ENCODE measurements at regions not wholly inside any gene's neighbourhood (a gene's known extent, or its start where the extent isn't known, plus 50 kb on each side); places are given as distances from the start of the nearest gene placed in this dataset.
A peak's percentile ranks its signal among the peaks of the same experiment; 100 is the strongest.

DNA sequence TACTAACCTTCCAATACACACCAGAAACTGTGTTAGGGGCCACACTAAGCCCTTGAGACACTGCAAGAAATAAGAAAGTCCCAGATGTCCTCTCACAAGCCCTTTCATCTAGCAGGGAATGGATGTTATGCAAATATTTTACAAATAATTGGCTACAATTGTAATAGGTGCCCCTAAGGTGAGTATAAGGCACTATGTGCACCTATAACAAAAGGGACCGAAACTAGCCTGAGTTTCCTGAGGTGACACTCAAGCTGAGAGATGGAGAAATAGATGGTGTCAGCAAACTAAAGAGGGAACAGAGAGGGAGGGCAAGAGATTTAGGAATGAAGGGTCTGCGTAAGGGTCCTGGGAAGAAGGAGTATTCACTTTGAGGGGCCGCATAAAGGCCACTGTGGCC lies 212.6 kb downstream of the TTC8 start:
- H3K4me3 ChIP-seq (ENCODE audit: low read length) = no peak overlapping the region
- DNase-seq (ENCODE audit: low read depth, low spot score) = no peak

DNA sequence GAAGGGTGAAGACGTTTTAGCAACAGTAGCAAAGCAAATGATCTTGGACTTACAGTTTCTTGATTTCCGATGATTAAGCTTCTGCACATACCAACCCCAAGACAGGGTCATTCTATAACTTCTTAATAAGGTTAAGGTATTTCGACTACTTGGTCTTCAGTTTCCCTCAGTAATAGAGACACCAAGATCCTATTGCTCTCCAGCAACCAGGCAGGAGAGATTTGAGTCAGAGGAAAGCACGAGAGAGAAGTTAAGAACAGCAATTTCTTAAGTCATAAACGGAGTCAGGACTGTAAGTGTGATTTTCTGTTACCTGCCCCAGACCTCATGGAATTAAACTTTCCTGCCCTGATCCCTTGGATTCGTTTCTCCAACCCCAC lies 215.6 kb downstream of the TTC8 start:
- no peak for DNase-seq (ENCODE audit: low read depth, low spot score)
- no peak overlapping the region for H3K4me3 ChIP-seq (ENCODE audit: low read length)

DNA sequence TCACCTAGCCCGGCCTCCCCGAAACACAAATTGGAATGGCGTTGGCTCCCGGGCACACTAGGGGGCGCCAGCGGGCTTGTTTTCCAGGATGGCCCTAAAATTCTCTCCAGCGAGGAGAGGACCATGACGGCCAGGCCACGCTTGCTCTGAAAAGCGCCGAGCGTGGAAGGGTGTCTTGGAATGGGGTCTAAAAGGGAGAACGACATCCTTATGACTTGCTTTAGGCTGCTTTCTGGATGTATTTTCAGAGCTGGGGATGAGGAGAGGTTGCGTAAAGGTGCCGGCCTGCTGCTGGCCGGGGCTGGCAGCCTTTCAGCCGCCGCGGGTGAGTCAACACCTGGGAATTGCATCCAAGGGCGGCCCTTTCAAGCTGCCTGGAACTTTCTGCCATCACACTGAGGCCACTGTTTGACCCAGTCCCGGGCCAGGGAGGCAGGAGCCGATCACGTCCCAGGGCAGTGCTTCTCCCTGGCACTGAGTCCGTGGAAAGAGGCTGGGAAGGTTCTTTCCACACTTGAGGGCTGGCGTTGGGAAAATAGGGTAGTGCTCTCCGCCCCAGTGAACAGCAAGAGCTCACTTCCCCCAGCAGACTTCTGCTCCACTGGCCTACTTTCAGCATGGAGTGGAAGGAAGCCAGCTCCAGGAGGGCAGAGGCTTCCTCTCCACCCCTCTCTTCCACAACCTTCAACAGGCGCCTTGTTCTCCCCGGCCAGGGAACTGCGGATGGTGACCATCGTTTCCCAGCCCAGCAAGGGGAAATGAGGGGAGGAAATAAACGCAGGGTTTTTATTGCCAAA lies 216.2 kb downstream of the TTC8 start:
- DNase-seq (ENCODE audit: low read depth, low spot score) = peak; percentile 48
- H3K4me3 ChIP-seq (ENCODE audit: low read length) = no peak overlapping the region

DNA sequence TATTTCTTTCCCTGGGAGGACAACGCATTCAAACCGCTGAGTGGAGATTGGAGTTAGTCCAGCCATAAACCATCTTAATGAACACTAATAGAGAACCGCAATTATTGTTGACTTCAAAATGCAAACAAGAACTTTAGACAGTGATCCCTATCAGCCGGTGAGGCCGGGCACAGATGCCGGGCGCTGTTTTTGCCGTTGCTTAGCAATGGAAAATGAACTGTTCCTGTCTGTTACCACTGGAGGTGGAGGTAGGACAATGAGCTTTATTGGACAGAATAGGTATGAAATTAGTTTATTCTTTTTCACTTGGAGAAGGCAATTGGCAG lies 216.8 kb downstream of the TTC8 start:
- no peak for DNase-seq (ENCODE audit: low read depth, low spot score)
- no peak overlapping the region for H3K4me3 ChIP-seq (ENCODE audit: low read length)

DNA sequence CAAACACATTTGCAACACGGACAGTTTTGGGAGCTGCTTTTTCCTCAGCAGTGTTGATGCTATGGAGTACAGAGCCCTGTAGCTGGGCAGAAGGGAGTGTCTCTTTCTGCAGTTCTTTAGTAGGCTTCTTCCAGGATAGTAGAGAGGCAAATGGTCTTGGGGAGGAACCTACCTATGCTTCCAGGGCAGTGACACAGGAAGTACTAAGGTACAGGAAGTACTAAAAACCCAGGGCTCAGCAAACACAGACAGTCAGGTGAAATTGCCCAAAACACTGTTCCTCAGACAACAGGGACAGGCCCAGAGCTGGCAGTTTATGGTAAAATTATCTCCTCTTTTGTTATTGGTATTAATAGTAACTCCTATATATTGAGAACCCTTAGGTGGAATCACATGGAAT lies 217.6 kb downstream of the TTC8 start:
- DNase-seq (ENCODE audit: low read depth, low spot score) = no peak
- no peak overlapping the region for H3K4me3 ChIP-seq (ENCODE audit: low read length)

DNA sequence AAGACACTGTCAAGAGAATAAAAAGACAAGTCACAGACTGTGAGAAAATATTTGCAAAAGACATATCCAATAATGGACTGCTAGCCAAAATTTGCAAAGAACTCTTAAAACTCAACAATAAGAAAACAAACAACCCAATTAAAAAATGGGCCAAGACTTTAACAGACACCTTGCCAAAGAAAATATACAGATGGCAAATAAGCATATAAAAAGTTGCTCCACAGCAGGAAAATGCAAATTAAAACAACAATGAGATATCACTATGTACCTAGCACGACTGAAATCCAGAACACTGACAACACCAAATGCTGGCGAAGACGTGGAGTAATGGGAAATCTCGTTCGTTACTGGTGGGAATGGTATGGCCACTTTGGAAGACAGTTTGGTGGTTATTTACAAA lies 228.9 kb downstream of the TTC8 start:
- no peak for DNase-seq (ENCODE audit: low read depth, low spot score)
- H3K4me3 ChIP-seq (ENCODE audit: low read length) = no peak overlapping the region

DNA sequence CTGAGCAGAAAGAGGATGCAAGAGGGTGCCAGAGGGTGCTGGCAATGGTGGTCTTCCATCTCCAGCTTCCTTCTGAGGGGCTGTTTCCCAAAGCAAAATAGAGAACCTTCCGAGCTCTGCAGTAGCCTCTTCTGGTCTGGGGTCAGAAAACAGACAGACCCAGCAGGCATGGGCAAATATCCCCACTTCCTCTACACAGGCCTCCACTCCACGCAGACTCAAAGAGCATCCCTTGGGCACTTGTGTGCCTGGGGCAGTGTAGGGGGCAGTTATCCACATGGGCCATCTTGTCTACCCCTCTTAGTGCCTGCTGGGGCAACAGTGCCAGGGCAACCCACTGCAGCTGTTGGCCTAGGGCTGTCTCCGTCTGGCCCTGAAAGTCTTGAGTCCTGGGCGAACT lies 231.9 kb downstream of the TTC8 start:
- DNase-seq (ENCODE audit: low read depth, low spot score) = no peak
- no peak overlapping the region for H3K4me3 ChIP-seq (ENCODE audit: low read length)

DNA sequence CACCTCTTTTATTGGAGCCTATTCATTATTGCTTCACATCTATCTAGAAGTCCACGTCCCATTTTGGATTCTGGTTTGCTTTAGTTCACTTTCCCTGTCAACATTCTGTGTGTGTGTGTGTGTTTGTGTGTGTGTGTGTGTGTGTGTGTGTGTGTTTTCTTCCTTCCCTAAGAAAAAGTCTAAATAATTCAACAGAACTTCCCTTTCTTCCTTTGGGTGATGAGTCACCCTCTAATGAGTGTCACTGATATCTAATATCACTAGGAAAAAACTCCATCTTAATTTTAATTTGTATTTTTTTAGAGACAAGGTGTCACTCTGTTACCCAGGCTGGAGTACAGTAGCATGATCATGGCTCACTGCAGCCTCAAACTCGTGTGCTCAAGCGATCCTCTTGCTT lies 234.2 kb downstream of the TTC8 start:
- no peak for DNase-seq (ENCODE audit: low read depth, low spot score)
- H3K4me3 ChIP-seq (ENCODE audit: low read length) = no peak overlapping the region

DNA sequence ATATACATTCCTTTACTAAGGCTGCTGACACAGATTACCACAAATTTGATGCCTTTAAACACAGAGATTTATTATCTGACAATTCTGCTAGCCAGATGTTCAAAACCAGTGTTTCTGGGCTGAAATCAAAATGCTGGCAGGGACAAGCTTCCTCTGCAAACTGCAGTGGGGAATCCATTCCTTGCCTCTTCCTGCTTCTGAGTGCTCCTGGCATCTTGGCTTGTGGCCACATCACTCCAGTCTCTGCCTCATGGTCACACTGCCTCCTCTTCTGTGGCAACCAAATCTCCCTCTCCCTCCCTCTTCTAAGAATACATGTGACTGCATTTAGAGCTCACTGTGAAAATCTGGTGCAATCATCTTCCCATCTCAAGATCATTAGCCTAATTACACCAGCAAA lies 235.7 kb downstream of the TTC8 start:
- DNase-seq (ENCODE audit: low read depth, low spot score) = no peak
- H3K4me3 ChIP-seq (ENCODE audit: low read length) = no peak overlapping the region

DNA sequence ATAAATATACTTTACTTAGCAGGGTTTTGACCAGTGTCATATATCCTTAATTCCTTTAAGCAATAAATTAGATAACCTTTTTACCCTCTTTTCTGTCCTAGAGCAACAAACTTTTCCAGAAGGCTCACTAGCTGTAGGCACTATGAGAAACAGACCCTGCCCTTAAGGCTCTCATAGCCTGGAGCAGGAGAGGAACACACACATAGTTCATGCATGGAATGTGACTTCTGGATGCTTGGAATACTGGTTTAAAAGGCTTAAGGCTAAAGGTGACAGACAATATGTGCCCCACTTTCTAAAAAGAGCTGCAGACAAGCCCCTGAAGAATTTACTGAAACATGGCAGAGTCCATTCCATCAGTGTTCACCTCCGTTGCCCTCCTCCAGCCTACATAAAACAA lies 237.2 kb downstream of the TTC8 start:
- no peak for DNase-seq (ENCODE audit: low read depth, low spot score)
- no peak overlapping the region for H3K4me3 ChIP-seq (ENCODE audit: low read length)

DNA sequence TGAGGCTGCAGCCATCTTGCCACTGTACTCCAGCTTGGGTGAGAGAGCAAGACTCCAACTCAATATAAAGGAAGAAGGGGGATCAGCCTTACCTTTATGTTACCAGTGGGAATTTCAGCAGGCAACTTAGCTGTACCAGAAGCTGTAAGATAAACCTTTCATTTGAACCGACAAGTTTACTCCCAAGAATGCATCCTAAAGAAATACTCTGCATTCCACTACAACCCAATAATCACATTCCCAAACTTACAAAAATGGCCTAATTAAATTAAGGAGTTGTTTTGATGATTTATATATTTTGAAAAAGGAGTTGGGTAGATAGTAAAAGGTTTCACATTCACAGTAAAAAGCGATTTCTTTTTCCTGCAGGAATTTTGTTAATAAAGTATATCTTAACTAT lies 241.4 kb downstream of the TTC8 start:
- no peak for DNase-seq (ENCODE audit: low read depth, low spot score)
- H3K4me3 ChIP-seq (ENCODE audit: low read length) = no peak overlapping the region

DNA sequence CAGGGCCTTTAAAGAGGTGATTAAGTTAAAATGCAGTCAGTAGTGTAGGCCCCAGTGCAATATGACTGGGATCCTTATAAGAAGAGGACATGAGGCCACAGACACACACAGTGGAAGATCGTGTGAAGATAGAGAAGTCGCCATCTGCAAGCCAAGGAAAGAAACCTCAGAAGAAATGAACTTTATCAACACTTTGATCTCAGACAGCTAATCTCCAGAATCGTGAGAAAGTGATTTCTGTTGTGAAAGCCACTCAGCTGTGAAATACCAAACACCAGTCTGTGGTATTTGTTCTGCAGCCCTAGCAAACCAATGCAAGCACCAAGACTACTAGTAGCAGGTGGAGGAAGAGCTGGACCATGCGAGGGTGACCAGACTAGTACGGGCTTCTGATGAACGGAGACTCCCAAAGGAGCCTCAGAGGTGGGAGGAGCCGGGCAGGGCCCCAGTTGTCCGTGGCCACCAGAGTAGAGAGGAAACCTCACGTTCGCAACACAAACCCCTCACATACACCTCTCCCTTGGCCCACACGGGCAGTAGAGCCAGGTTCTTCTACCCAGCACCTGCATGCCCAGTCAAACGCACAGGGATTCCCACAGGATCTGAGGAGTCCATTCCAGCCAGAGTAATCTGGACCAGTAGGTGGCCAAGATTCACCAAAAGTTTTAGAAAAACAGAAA lies 243.0 kb downstream of the TTC8 start:
- H3K4me3 ChIP-seq (ENCODE audit: low read length) = no peak overlapping the region
- DNase-seq (ENCODE audit: low read depth, low spot score) = peak; percentile 87

DNA sequence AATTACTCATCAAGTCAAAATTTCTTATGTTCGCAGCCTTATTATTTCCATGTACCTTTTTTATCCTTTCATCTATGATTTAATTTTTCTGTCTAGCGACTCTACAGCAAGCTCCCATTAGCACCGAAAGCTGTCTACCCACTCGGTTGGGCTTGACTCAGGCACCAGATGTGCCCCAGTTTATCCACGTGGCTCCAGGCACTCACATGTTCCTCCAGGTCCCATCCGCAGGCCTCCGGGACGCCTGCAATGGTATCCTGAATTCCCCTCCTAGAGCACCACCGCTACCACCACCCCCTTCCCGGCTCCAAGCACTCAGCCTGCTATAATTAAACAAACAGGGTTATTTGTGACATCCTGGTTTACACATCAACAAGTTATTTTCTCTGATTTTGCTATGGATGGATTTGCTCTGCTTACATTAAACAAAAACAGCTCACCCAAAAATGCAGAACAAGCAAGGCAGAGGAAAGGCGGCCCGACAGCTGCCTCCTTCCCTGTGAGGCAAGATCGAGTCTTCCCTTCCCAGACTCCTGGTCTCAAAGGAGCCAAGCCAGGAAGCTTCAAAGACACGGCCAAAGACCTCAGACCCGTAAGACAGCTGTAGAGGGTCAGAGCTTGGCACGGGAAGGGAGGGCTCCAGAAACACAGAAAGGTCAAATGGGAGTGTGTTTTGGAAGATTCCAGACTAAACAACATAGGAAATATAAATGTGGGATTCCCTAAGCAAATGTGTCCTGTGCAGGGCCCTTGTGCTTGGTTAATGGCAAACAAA lies 253.8 kb downstream of the TTC8 start:
- no peak overlapping the region for H3K4me3 ChIP-seq (ENCODE audit: low read length)
- no peak for DNase-seq (ENCODE audit: low read depth, low spot score)

DNA sequence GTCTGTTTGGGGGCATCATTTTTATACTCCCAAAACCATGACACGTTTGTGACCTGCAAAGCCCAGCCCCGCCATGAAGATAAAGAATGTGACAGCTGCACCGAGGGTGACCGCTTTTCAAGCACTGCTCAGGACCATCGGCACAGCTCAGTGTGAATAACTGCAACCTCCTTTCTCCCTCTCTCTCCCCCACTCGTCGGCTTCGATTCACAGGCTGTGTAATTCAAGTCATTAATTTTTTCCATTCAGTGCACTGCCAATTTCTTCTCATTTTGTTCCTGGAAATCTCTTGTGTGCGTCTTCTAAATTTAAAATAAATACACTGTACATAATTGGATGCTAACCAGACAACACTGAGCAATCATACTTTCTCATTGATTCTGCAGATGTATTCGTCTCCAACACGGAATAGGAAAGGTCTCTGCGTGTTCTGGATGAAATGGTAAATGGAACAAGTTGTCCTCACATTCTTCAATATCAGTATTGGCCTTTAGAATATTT lies 260.8 kb downstream of the TTC8 start:
- DNase-seq (ENCODE audit: low read depth, low spot score) = no peak
- no peak overlapping the region for H3K4me3 ChIP-seq (ENCODE audit: low read length)

DNA sequence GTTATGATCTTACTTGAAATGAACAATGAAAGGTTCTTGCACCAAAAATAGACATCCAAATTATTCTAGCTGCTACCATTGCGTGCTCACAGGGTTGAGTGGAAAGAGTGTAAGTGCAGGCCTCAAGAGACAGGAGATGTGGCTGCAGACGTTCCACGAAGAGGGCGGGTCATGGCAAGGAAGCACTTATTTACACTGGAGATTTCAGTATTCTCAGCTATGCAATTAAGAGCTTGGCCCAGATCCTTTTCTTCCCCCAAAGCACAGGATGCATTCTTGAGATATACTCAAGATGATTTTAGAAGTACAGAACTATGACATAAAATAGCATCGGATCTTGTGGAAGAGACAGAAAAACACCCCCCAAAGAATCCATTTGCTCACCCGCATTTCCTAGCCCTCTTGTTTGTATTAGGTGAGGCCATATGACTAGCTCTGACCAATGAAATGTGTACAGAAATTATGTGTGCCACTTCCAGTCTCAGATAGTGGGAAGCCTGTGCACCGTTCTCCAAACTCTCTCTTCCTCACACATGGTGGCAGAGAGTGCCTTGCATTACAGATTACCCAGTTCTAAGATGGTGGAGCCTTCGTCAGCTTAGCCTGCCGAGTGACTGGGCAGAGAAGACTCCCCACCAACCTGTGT lies 261.4 kb downstream of the TTC8 start:
- H3K4me3 ChIP-seq (ENCODE audit: low read length) = no peak overlapping the region
- DNase-seq (ENCODE audit: low read depth, low spot score) = no peak

DNA sequence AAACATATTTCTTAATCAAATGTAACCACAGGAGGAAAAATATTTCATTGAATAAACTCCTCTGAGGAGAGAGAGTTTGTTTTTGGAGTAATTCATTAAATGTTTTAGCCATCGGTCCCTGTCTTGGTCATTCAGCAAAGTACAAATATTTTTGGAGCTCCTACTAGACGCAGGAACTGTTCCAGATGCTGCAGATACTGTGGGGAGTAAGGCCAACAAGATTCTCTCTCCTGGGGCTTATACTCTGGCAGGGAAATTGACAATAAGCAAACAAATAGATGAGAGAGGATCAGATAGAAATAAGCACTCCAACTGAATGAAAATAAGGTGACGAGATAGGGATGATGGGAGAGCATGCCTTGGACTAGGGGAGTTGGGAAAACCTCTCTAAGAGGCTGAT lies 264.1 kb downstream of the TTC8 start:
- DNase-seq (ENCODE audit: low read depth, low spot score) = no peak
- no peak overlapping the region for H3K4me3 ChIP-seq (ENCODE audit: low read length)

DNA sequence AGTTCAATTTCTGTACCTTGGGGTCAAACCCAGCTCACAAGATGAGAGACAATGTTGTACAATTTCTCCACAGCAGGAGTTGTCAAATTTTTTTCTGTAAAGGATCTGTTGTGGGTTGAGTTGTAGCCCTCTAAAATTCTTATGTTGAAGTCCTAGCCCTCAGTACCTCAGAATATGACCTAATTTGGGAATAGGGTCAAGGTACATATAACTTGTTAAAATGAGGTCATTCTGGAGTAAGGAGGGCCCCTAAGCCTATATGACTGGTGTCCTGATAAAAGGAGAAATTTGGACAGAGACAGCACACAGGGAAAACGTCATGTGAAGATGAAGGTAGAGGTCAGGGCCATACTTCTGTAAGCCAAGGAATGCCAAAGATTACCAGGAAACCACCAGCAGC lies 264.9 kb downstream of the TTC8 start:
- no peak for DNase-seq (ENCODE audit: low read depth, low spot score)

DNA sequence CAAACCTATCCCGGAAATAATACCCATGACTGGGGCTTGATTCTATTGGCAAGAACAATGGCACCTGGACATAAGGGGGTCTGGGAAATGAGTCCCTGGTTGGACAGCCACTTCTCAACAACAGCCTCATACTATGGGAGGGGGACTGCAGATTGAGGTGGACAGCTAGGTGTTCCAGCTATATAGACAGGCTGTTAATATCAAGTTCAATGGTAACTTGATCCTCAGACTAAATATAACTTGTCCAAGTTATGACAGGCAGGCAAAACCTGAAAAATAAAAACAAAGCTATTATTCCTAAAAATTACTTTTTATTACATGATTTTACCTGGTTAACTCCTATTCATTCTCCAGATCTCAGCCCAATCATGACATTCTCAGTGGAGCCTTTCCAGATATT lies 267.3 kb downstream of the TTC8 start:
- DNase-seq (ENCODE audit: low read depth, low spot score) = no peak
- no peak overlapping the region for H3K4me3 ChIP-seq (ENCODE audit: low read length)

More for the DNA sequence above, 264.9 kb downstream of the TTC8 start:
- no peak overlapping the region for H3K4me3 ChIP-seq (ENCODE audit: low read length)

DNA sequence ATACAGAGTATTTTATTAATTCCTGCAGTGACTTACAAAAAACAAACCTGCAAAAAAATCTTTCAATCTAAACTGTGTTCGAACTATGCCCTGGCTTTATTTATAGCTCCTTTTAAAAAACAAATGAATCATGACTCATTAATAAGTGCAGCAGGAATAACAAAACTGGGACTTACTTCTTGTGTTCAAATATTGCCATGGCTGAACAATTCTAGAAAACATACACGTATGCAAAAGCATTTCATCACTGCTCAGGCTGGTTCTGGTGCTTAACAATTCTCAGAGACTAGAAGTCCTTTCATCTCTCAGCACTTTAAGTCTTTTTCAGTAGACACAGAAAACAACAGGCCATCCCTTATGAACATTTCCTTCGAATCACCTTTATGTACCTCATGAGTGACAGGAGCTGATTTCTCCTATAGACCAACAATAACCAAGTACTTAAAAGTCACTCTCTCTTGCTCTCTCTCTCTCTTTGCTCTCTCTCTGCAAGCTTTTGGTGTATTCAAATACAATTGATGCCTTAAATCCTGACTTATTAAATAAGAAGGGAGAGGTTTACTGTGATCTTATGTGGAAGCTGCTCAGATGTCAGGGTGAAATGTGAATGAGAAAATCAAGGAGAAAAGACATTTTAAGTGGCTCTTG lies 268.8 kb downstream of the TTC8 start:
- H3K4me3 ChIP-seq (ENCODE audit: low read length) = no peak overlapping the region
- DNase-seq (ENCODE audit: low read depth, low spot score) = no peak

Data from Jurkat, Clone E6-1 (cell line).